HEK293T (cell line): ENCODE measurements at regions not wholly inside any gene's neighbourhood (a gene's known extent, or its start where the extent isn't known, plus 50 kb on each side); places are given as distances from the start of the nearest gene placed in this dataset.

Experiments
- CTCF ChIA-PET: fragments of 350-600 bp; formaldehyde crosslinking; extraction: SDS; loops from one replicate; lab custom pipeline; 2021; ENCODE audit warnings: antibody characterized with exemption, inconsistent platforms; lab: Yijun Ruan, JAX
- POLR2A ChIA-PET: fragments of 350-600 bp; formaldehyde crosslinking; extraction: SDS; loops from one replicate; lab custom pipeline; 2020; ENCODE audit warnings: antibody characterized with exemption, inconsistent platforms; lab: Yijun Ruan, JAX
- DNase-seq: peaks from one replicate; pipeline ENCODE4 v3.0.0; 2012; ENCODE audit warnings: mixed read lengths; ENCODE audit errors: extremely low spot score
- ARNT ChIP-seq: fragments of 450-650 bp; IDR thresholded peaks from 2 replicates; pipeline ENCODE4 v1.6.1; 2017; ENCODE audit warnings: mild to moderate bottlenecking
- BHLHE40 ChIP-seq: fragments of 450-650 bp; IDR thresholded peaks from 2 replicates; pipeline ENCODE4 v1.6.1; 2016; ENCODE audit warnings: mild to moderate bottlenecking, moderate library complexity, borderline replicate concordance
- CTBP1 ChIP-seq: fragments of 450-650 bp; IDR thresholded peaks from 2 replicates; pipeline ENCODE4 v1.6.1; 2016; ENCODE audit warnings: borderline replicate concordance
- ELF4 ChIP-seq: fragments of 450-650 bp; IDR thresholded peaks from 2 replicates; pipeline ENCODE4 v1.6.1; 2017; ENCODE audit warnings: antibody characterized with exemption
- FOXA1 ChIP-seq: fragments of 450-650 bp; IDR thresholded peaks from 2 replicates; pipeline ENCODE4 v1.6.1; 2016; ENCODE audit warnings: mild to moderate bottlenecking
- FOXK2 ChIP-seq: fragments of 450-650 bp; IDR thresholded peaks from 2 replicates; pipeline ENCODE4 v1.6.1; 2016; ENCODE audit warnings: mild to moderate bottlenecking
- FOXM1 ChIP-seq: fragments of 450-650 bp; IDR thresholded peaks from 2 replicates; pipeline ENCODE4 v1.6.1; 2017; ENCODE audit warnings: mild to moderate bottlenecking, borderline replicate concordance
- HDGF ChIP-seq: fragments of 450-650 bp; IDR thresholded peaks from 2 replicates; pipeline ENCODE4 v1.6.1; 2017; ENCODE audit warnings: antibody characterized with exemption, borderline replicate concordance
- L3MBTL2 ChIP-seq: fragments of 450-650 bp; conservative IDR thresholded peaks from 2 replicates; pipeline ENCODE4 v1.6.1; 2016; ENCODE audit warnings: mild to moderate bottlenecking
- LEF1 ChIP-seq: fragments of 450-650 bp; IDR thresholded peaks from 2 replicates; pipeline ENCODE4 v1.6.1; 2017; ENCODE audit warnings: mild to moderate bottlenecking, borderline replicate concordance
- NFRKB ChIP-seq: fragments of 450-650 bp; IDR thresholded peaks from 2 replicates; pipeline ENCODE4 v1.6.1; 2016; ENCODE audit warnings: mild to moderate bottlenecking, moderate library complexity
- PKNOX1 ChIP-seq: fragments of 450-650 bp; IDR thresholded peaks from 2 replicates; pipeline ENCODE4 v1.6.1; 2016
- SP1 ChIP-seq: fragments of 450-650 bp; IDR thresholded peaks from 2 replicates; pipeline ENCODE4 v1.6.1; 2017
- SUZ12 ChIP-seq: fragments of 450-650 bp; IDR thresholded peaks from 2 replicates; pipeline ENCODE4 v1.6.1; 2016; ENCODE audit warnings: mild to moderate bottlenecking
- TARDBP ChIP-seq: fragments of 450-650 bp; IDR thresholded peaks from 2 replicates; pipeline ENCODE4 v1.6.1; 2016
- ZNF384 ChIP-seq: fragments of 450-650 bp; IDR thresholded peaks from 2 replicates; pipeline ENCODE4 v1.6.1; 2016

DNA sequence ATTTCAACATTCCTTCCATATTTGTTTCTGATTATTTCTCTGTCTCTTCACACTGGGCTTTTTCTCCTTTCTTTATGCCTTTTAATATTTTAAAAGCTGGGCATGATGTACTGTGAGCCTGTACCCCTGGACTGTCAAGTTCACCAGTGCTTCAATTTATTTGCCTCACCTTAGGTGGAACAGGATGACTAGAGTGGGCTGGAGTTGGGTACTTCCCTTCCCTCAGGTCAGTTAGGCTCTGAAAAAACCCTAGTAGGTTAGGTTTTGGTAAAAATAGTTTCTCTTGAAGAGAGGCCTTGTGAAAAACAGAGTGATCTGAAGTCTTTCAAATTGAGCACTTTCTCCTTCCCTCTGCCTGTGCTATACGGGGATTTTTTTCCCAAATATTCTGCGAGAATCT, 163.0 kb upstream of the LYPLAL1 start:
- ChIA-PET CTCF (no interaction called here), POLR2A (no interaction called here)
- no peak for TF ChIP-seq FOXM1
- no peak for TF ChIP-seq LEF1
- TF ChIP-seq FOXK2 = no peak
- no peak for TF ChIP-seq ZNF384
- TF ChIP-seq SUZ12 = no peak
- TF ChIP-seq CTBP1 = no peak
- no peak for TF ChIP-seq ARNT
- no peak for TF ChIP-seq SP1
- TF ChIP-seq ELF4 = no peak
- TF ChIP-seq NFRKB = no peak
- TF ChIP-seq FOXA1 = no peak
- no peak for TF ChIP-seq HDGF
- no peak for TF ChIP-seq L3MBTL2
- no peak for TF ChIP-seq BHLHE40
- no peak for TF ChIP-seq TARDBP
- TF ChIP-seq PKNOX1 = no peak
- DNase-seq = no peak

GRCh38 chr1:219020386-219020785, 153.3 kb upstream of the LYPLAL1 start:
- TF ChIP-seq CTBP1 = no peak
- no peak for TF ChIP-seq LEF1
- no peak for TF ChIP-seq PKNOX1
- TF ChIP-seq FOXM1 = no peak
- no peak for TF ChIP-seq ZNF384
- no peak for TF ChIP-seq SUZ12
- TF ChIP-seq ARNT = no peak
- no peak for TF ChIP-seq FOXA1
- DNase-seq = no peak
- ChIA-PET CTCF (no interaction called here), POLR2A (no interaction called here)

- TF ChIP-seq SP1 (no peak), SUZ12 (no peak), PKNOX1 (no peak), FOXA1 (no peak), FOXM1 (no peak)
- DNase-seq = no peak
- ChIA-PET CTCF (no interaction called here), POLR2A (no interaction called here)
These were observed 152.8 kb upstream of the LYPLAL1 start for GRCh38 chr1:219020846-219021245.

GRCh38 chr1:219027146-219027673, 146.5 kb upstream of the LYPLAL1 start:
- POLR2A ChIA-PET = no interaction called here
- TF ChIP-seq LEF1 (no peak), TARDBP (no peak), FOXK2 (no peak), NFRKB (no peak), BHLHE40 (no peak), FOXA1 (no peak), SUZ12 (no peak)
- no peak for DNase-seq
- CTCF ChIA-PET = no interaction called here

GRCh38 chr1:219031809-219032208, 141.9 kb upstream of the LYPLAL1 start:
- TF ChIP-seq ARNT = no peak
- no peak for TF ChIP-seq FOXA1
- ChIA-PET POLR2A (no interaction called here), CTCF (no interaction called here)
- no peak for DNase-seq

DNA sequence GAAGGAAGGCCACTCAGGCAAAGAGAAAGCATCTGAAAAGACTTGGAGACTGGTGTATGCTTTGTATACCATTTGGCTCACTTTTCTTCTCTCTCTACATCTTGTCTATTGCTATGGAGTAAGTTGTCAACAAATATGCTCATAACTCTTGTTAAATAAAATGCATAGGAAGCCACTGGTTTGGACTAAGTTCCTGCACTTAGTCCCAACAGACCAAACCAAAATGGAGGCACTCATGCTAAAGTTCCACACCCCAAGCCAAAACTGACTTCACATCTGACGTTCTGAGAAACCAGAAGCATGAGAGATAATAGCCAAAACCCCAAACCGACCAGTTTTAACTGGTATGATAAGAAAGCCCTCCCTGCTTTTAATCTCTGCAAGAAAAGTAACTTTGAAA, 135.3 kb upstream of the LYPLAL1 start:
- ChIA-PET CTCF (no interaction called here), POLR2A (no interaction called here)
- no peak for DNase-seq
- TF ChIP-seq FOXA1 (no peak), NFRKB (no peak), ARNT (no peak), ZNF384 (no peak), TARDBP (no peak), ELF4 (no peak), LEF1 (no peak), FOXK2 (no peak), BHLHE40 (no peak), SUZ12 (no peak), CTBP1 (no peak), L3MBTL2 (no peak), SP1 (no peak), HDGF (no peak), PKNOX1 (no peak), FOXM1 (no peak)
